HG03354 (cell line): ENCODE measurements at regions not wholly inside any gene's neighbourhood (a gene's known extent, or its start where the extent isn't known, plus 50 kb on each side); places are given as distances from the start of the nearest gene placed in this dataset.

Source experiments
- ATAC-seq: cut with Tn5 transposase; IDR thresholded peaks from one replicate; pipeline ENCODE4 v1.9.1; 2021; ENCODE audit warnings: mild to moderate bottlenecking; ENCODE audit not compliant: unreplicated experiment, poor library complexity, severe bottlenecking

DNA sequence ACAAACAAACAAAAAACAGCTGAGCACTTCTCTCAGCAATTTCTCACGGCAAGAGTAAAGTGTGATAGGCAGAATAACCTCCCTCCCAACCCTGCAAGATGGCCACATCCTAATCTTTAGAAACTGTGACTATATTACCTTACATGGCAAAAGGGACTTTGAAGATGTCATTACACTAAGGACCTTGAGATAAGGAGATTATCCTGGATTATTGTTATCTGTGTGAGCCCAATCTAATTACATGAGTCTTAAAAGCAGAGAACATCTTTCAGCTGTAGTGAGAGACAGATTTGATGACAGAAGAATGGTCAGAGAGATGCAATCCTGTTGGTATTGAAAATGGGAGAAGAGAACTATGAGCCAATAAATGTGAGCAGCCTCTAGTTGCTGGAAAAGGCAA lies 347.9 kb downstream of the CDH9 start:
- ATAC-seq = no peak

DNA sequence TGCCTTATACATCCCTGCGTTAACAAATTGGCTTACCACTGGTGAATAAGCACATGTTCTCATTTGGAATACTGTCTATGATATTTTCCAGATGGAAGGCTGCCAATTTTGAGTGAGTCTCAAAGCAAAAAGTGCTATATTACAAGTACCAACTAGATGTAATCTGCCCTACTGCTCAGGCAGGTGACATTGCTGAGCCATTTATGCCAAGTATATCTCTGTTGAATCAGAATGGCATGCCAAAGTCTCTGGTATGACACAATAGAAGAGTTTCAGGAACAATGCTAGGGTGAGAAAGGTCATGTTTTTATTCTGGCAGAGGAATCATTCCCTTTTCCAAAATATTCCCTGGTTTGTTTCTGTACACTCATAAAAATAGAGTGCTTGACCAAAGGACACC lies 356.5 kb downstream of the CDH9 start:
- no peak for ATAC-seq

DNA sequence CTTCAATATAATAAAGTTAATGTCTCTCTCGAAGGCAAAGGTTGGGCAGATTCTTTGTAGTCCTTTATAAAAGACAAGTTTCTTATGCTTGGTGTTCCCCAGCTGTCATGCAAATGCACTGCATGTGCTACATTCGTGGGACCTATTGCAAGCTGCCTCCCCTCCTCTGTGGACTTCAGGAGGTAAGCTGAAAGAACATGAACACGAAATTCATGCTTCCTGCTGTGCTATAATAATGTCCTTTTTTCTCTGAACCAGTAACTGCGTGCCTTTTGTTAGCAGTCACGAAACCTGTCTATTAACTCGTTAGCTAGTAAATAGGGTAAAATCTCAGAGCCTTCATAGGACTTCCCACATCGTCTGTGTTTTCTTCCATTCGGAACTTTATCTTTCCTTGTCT lies 363.5 kb downstream of the CDH9 start:
- ATAC-seq = no peak

DNA sequence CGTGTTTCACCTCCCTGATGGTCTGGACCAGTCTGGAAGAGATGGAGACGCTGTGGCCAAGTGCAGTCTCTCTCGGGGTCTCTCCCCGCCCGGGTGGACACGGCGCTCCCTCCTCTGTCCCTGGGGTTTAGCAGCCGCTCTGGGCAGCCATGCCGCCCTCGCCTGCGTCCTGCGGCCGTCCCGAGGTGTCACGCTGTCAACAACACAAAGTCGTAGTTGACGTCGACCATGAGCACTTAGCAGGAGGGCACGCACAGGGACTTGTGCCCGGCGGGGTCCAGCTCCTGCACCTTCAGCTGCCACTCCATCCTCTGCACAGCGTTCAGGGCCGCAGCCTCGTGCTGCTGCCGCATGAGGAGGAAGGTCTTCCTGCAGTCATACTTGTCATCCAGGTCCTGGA lies 368.9 kb downstream of the CDH9 start:
- ATAC-seq = no peak

DNA sequence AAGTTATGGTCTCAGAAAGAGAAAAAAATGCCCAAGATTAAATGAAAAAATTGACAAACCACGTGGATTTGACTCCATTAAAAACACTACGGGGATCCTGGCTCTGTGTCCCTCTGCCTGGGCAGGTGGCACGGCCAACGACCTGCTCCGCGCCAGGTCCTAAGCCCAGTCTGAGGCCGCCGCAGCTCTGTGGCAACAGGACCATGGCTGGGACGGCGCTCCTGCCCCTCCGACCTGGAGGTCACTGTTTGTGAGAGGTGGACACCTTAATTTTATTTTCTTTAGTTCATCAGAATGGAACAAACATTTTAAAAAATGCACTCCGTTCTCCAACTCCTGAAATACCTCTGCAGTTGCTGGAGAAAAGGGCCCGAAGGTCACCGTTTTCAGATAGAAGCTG lies 369.4 kb downstream of the CDH9 start:
- no peak for ATAC-seq

DNA sequence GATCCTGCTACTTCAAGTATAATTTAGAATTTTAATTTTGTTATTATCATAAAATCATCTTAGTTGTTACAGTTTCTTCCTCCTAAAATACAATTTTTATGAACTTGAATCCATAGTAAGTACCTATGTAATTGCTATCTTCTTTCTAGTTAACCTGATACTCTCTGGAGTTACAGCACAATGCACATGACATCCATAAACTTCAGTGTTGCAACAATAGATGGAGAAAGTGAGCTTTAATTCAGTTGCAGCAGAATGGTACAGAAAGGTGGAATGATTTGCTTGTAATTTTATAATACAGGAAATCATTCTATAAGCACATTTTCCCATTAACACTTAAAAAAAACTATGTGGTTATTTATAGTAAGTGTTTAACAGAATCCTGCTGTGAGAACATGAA lies 372.0 kb downstream of the CDH9 start:
- ATAC-seq = no peak

DNA sequence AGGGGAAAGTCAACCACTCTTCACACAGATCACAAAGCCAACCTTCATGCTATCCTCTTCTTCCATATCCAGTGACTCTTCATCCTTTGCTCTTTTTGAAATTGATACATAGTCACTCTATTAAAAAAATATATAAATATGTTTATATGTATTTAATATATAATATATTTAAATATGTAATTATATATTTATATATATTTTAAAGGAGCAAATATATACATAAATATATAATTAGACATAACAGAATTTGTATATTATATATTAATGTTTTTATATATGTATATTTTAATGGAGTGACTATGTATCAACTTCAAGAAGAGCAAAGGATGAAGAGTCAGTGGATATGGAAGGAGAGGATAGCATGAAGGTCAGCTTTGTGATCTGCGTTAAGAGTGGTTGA lies 374.9 kb downstream of the CDH9 start:
- ATAC-seq = no peak

DNA sequence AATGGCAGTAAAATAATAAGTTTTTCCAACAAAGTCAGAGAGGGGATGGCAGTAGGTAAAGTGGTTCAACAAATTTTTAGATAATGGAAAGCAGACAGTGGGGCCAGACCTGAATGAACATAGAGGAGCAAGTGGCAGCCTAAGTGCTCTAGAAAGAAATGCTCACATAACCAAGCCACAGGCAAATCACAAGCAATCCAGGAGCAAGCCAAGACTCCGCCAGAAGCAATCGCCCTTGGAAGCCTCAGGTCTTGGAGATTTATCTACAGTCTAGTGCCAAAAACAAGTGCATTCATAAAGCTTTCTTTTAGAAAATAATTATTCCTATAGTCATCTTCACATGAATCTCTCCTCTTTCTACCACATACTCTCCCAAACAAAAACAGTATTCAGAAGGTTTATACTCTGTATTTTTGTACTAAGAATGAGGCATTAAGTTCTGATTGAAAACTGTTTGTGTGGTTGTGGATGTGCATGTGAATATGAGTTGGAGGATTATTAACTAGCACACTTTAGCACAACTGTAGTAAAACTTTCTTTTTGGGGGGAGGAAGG lies 375.5 kb downstream of the CDH9 start:
- no peak for ATAC-seq

DNA sequence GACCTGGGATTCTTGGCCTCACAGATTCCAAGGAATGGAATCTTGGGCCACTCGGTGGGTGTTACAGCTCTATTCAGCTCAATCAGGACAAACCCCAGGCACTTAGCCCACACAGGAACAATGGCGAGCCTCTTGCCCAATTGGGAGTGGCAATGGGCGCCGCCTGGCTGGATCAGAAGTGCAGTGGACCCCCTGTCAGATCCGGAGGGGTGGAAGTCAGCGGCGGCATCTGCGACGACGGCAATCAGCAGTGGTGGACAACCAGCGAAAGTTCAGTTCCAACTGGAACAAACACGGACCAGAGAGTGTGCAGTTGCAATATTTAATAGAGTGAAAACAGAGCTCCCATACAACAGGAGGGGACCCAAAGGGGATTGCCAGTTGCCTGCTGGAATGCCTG lies 378.3 kb downstream of the CDH9 start:
- ATAC-seq = no peak

DNA sequence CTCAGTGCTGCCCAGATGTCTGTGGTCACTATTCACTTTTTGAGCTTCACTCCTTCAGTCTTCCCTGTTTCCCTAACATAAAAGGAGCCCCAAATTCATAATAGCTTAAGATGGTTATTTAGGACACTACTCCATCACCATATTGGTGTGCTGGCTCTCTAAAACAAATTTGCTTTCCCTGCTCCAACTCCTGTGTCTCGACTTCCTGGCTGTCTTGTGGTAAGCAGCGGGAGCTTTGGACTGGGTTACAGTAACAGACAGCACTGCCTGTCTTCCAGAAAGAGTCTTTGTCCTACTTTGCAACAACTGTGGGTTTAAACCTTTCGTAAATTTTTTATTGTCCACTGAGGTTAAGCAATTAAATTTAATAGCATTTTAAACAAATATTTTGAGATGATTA lies 389.4 kb downstream of the CDH9 start:
- ATAC-seq = no peak

DNA sequence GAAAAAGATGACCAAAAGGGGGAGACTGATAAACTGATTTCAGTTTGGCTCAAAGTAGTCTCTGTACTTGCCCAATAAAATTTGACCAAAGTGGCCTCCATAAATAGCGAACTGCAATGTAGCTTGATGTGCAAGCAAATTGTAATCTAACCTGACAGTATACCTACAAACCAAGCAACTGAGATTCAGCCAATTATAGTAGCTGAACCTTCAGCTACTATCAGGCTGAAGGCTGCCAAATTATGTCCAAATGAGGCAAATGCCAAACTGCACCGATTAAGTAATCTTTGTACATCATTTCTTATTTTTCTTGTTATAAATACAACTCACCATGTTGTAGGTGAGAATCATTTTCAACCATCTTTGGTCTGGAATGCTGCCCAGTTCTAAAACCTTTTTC lies 390.6 kb downstream of the CDH9 start:
- no peak for ATAC-seq

DNA sequence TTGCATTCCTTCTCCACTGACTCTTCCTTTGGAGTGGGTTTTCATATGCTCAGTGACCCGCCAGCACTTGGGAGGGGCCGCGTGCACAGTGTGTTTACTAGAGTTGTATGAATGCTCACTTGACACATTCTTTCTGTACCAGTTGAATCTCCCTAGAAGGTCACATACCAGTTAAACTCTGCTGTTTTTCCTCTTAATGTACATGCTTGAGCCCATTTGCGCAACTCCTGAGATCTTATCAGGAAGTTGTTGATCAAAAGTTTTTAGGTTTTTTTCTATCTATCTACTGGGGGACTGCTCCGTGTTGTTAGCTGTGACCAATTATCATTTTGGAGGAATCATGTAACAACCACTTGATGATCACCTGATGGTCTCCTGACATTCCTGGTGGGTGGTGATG lies 392.7 kb downstream of the CDH9 start:
- ATAC-seq = no peak

DNA sequence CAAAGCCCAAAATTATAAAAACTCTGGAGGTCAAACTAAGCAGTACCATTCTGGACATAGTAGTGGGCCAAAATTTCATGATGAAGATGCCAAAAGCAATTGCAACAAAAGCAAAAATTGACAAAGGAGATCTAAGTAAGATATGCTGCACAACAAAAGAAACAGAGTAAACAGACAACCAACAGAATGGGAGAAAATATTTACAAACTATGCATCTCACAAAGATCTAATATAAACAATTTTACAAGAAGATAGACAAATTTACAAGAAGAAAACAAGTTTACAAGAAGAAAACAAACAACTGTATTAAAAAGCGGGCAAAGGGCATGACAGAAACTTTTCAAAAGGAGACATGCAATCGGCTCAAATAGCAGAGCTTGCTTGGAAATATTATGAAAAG lies 396.9 kb downstream of the CDH9 start:
- ATAC-seq = no peak

DNA sequence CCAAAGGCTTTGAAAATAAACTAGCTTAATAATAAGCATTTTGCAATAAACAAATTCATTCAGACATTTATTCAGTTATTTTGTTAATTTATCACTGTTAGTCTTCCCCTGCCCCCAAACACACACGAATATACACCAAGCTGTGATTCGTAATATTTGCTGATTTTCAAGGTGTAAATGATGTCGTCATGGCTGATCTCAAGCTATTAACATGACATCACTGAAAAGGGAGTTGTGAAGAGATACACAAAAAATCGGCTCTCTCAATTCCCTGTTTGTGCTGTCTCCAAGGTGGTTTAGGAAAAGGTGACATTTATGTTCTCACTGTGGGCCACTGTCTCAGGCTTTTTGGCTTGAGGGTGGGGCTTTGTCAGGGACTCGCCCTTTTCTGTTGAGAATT lies 413.3 kb downstream of the CDH9 start:
- ATAC-seq = no peak

DNA sequence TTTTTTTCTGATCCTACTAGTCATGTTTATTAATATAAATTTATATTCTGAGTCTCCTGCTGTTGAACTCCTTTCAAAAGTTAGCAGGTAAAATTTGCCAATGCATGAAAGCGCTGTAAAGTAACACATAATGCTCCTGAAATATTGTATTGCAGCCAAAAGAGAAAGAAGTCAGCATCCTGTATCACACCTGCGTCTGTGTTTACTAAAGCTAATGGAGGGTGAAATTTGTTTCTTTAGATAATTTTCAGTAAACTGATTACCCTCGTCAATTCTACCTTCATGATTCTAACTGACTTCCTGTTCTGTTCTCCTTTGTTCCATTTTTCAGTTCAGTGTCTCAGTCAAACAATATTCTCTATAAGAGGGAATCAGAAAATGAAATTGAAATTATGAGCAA lies 415.4 kb downstream of the CDH9 start:
- no peak for ATAC-seq

DNA sequence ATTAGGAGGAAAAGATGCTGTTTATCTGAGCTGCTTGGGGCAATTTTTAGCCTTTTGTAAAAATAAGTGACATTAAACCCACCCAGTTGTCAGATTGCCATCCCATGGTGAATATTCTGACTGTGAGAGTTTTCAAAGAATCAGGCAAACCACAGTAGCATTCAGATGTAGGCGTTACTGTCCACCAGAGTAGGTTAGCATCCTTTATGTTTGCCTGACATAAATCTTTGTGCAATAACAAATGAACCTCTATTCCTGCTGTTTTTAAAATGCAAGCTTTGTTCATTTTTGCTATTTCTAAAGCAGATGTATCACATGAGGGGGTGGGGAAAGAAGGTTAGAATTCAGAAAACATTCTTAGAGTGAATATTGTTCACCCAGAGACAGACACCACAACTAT lies 427.8 kb downstream of the CDH9 start:
- no peak for ATAC-seq

DNA sequence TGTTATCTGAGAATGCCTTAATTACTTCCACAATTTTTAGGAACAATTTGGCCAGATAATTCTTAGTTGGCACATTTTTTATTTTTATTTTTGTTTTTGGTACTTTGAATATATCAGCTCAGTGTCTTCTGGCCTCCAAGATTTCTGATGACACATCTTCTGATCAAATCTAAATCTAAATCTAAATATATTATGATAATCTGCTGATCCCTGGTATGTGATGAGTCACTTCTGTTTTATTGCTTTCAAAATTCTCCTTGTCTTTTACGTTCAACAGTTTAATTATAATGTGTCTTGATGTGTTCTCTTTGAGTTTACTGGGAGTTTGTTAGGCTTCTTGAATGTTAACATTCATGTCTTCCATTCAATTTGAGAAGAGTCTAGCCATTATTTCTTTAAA lies 436.8 kb downstream of the CDH9 start:
- no peak for ATAC-seq

DNA sequence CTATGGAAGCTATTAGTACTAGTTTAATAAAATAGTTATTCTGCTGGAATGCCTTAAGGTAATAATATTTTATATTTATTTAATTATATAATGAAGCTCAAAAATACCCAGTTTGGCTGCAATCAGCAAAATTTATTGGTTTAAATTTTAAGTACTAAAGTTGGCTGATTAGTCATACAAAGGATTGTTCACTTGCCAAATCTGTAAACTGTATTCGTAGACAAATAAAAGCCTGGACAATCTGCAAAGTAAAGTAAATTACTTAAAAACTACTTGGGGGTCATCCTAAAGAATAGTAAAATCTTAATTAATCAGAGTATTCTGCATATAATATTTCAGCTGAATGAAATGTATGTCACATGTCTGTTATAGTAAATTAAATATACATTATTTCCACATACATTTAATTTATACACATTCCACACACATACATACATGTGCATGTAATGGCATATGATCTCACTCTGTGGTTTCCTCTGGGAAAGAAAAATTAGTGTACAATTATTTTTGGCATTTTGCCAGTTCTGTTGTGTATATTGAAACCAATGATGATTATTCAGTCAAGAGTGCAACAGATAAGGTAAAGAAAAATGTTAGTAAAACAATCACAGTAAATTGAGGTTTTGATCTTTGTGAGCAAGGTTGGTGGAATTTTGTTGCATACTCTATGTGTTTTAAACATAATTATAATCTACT lies 455.9 kb downstream of the CDH9 start:
- ATAC-seq = no peak

DNA sequence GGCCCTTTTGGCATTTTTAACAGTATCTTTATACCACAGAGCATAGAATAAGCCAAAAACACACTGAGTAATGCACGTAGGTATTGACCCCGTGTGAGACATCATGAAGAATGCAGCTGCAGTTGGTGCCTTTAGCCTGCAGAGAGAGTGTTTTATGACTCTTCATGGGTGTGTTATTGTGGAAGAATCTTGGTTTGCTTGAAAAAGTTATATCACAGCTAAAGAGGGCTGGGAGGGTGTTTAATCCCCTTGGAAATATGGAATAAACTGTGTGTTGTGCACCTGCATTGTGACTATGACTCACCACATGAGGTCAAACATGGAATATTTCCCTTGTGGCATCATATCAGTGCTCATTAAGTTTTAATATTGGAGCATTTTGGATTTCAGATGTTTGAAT lies 458.7 kb downstream of the CDH9 start:
- no peak for ATAC-seq

DNA sequence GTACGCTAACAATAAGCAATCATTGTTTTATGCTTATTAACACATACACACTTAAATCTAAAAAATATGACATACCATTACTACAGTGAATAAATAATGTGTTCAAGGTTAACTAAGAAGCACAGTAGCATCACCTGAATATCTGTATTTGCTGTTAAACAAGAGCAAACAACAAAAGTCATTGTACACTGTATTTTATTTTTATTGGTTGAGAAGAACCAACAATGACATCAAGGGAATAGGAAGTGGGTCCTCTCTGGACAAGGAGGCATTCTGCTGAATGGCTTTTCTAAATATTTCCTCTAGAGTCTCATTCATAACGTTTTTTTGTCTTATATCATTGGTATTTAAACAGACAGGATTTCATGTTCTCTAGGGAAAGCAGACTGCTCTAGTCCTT lies 460.4 kb downstream of the CDH9 start:
- ATAC-seq = no peak

DNA sequence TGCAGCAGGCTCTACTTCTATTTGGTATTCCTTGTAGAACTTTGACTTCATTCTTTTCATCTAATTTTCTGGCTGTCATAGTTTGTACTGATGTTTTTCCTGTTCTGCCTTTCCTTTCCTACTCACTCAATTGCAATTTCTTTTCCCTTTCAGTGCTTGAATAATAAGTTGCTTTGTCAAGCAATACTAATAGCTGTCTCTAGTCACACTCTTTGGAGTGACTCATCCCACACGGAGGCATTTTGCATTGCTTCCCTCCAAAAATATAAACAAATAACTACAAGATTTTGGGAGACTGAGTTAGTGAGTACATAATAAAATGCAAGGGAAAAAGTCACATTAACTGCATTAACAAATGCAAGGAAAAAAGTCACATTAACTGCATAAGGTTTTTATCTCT lies 465.9 kb downstream of the CDH9 start:
- no peak for ATAC-seq

DNA sequence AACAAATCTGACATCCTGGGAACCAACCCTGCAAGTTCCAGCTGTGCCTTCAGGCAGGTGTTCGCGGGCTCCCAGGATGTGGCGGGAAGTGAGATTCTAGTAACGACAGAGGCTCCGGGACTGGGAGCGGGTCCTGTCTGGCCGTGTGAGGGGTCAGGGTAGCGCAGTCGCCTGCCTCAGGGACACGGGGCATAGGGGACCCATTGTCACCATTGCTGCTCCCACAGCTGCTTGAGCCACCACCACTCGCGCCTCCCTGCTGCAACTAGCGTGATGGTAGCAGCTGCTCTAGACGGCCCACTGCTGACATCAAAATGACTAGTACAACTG lies 468.5 kb downstream of the CDH9 start:
- ATAC-seq = no peak
